ENCODE measurements at regions not wholly inside any gene's neighbourhood (a gene's known extent, or its start where the extent isn't known, plus 50 kb on each side); places are given as distances from the start of the nearest gene placed in this dataset.

DNA sequence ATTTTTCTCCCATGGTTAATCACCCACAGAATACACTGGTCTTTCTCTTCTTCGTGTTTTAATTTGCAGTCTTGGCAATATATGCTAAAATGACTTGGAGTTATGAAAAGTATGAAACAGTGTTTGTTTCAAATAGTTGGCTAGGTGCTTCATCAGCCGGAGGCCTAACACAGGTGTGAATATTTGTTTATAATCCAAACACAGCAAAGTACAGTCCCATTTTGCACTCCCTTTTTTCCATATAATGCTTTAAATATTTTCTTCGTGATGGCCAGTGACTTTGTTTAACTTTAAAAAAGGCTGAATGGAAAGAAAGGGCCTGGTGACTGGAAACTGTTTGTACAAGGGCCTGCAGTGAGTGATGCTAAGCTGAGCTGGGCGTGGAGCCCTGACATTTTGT is 219.7 kb upstream of the LRIG1 start:
- DNase-seq (ENCODE audit: low read depth in 1 of 2, low spot score in 1 of 2), result peak in 1 of 2 experiments; percentile 88
- no peak for TF ChIP-seq JUND (IDR thresholded peaks at IDR 0.05; ENCODE audit: low read depth)
- in situ Hi-C loops (cut with HindIII; ENCODE audit: low pct_unique_long_range_greater_than_20kb, low sequenced_read_pairs), result no loop called here

DNA sequence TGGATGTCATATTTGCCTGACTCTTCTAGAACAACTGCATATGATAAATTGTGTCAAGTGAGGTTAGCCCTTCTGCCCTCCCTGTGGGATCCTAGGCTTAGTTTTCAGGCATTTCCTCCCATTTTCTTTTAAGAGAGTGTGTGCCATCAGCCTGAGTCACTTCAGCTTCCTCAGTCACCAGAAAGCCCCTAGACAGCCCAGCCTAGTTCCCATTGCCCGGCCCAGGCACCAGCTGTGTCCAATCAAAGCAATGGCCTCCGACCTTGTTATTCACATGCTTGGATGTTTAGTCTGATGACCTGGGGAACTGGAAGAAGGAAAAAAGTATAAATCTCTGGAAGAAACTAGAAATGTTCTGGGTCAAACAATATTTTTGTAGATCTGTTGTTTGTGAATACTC is 221.9 kb upstream of the LRIG1 start:
- in situ Hi-C loops (cut with HindIII; ENCODE audit: low pct_unique_long_range_greater_than_20kb, low sequenced_read_pairs), result no loop called here
- no peak for DNase-seq (ENCODE audit: low read depth in 1 of 2, low spot score in 1 of 2)
- TF ChIP-seq JUND (IDR thresholded peaks at IDR 0.05; ENCODE audit: low read depth), result no peak

DNA sequence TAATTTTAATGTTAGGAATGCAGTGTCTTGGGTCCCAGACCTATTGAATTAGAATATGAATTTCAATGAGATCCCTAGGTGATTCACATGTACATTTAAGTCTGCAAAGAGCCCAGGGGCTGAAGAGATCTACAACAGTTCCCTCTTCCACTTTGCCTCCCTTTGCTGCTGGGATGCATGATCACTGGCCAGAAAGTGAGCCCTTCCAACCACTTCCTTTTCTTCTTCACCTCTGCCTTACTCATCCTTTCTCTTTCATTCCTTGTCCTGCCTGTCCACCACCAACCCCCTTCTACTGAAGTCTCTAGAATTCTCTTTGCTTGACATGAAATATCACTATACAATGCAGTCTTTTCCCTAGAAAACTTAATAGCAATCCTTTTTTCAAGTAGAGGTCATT is 222.4 kb upstream of the LRIG1 start:
- no peak for TF ChIP-seq JUND (IDR thresholded peaks at IDR 0.05; ENCODE audit: low read depth)
- in situ Hi-C loops (cut with HindIII; ENCODE audit: low pct_unique_long_range_greater_than_20kb, low sequenced_read_pairs), result no loop called here
- no peak for DNase-seq (ENCODE audit: low read depth in 1 of 2, low spot score in 1 of 2)

DNA sequence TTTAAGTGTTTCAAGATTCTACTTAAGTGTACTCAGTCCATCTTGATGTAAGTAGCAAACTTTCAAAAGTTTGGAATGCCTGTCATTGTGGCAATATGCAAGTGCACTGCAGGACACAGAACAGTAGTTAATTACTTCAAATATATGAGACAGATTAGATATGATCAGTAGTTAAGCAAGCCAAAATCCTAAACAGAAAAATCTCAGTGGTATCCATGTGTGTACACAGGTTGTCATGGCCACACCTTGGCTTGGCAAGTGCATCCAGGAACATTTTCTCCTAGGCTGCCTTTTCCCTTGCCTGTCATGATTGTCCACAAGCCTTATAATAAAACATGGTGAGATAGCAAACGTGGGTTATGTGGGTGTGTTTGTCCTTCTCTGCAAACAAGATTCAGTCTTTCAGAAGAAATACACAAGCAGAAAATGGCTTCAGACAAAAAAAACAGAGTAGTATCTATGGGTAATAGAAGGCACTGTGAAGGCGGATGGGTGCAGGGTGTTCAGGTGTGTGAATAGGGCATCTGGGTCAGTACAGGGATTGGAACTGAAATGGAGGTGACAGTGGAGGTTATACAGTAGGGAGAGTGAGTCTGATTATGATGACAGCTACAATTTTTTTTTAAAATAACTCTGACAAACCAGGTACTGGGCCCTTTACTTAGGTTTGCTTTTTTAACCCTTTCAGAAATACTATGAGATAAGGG is 229.0 kb upstream of the LRIG1 start:
- in situ Hi-C loops (cut with HindIII; ENCODE audit: low pct_unique_long_range_greater_than_20kb, low sequenced_read_pairs), result no loop called here
- TF ChIP-seq JUND (IDR thresholded peaks at IDR 0.05; ENCODE audit: low read depth), result peak; percentile 59; the same call in 1 of the 2 replicates
- DNase-seq (ENCODE audit: low read depth in 1 of 2, low spot score in 1 of 2), result peak in 1 of 2 experiments; percentile 85

DNA sequence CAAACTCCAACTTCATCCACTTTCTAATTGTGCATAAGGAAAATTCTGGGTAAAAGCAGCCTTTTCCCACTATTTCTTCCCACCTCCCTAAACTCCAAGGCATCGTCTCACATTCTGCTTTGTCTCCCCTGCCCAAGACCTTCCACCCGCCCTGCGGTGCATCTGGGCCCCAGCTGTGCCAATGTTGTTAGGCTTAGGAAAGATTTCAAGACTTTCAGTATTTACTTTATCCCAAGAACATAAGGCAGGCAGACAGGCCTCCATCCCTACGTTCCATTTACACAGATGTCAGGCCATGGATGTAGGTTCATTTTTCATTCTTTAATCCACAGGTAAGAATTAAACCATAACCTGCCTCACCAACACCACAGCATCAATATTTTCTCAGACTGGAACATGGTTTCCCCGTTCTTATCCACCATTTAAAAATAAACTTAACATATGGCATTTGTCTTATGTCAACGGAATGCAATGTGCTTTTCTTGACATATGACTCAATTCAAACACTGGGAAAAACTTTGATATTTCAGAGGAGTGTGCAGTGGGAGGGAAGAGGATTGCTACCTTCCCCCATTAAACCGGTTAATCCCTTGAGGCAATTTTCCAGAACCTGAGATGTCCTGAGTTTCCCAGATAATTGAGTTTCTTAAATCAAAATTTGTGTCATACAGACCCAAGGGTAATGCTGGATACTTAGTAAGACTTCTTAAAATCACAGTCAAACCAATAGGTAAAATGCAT is 238.0 kb upstream of the LRIG1 start:
- in situ Hi-C loops (cut with HindIII; ENCODE audit: low pct_unique_long_range_greater_than_20kb, low sequenced_read_pairs), result no loop called here
- DNase-seq (ENCODE audit: low read depth in 1 of 2, low spot score in 1 of 2), result no peak
- TF ChIP-seq JUND (IDR thresholded peaks at IDR 0.05; ENCODE audit: low read depth), result no peak

DNA sequence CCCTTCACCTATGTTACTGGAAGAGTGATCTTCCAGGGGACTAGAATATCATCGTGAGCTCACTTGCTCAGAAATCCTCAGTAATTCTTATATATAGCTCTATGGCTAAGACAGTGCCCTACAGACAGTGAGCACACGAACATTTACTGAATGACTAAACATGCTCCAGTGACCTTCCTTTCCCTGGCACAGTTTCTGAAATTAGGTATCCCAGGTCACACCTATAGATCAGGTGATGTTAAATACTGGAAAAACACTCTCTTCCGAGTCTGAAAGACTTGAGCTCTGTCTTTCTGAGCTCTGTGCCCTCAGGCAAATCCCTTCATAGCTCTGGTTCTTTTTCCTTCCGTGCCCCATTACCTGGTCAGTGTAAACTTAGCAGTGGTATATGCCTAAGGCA is 239.4 kb upstream of the LRIG1 start:
- in situ Hi-C loops (cut with HindIII; ENCODE audit: low pct_unique_long_range_greater_than_20kb, low sequenced_read_pairs), result no loop called here
- DNase-seq (ENCODE audit: low read depth in 1 of 2, low spot score in 1 of 2), result peak in 1 of 2 experiments; percentile 76
- TF ChIP-seq JUND (IDR thresholded peaks at IDR 0.05; ENCODE audit: low read depth), result no peak

DNA sequence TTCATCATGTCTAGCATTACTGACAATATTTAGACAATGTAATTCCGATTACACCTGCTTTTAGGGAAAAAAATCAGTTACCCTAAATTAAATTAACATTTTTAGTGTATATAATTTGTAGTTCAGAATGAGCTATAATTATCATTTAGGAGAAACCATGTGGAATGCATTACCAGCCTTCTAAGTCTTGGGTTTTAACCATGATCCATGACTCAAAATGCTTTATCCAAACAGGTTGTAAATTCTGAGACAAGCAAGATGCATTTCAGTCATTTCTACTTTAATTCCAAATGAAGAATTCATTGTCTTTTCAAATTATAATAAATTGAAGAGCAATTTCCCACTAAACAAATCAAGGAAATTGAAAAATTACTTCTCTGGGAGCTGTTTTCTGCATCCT is 243.7 kb upstream of the LRIG1 start:
- no peak for TF ChIP-seq JUND (IDR thresholded peaks at IDR 0.05; ENCODE audit: low read depth)
- DNase-seq (ENCODE audit: low read depth in 1 of 2, low spot score in 1 of 2), result no peak
- in situ Hi-C loops (cut with HindIII; ENCODE audit: low pct_unique_long_range_greater_than_20kb, low sequenced_read_pairs), result no loop called here

DNA sequence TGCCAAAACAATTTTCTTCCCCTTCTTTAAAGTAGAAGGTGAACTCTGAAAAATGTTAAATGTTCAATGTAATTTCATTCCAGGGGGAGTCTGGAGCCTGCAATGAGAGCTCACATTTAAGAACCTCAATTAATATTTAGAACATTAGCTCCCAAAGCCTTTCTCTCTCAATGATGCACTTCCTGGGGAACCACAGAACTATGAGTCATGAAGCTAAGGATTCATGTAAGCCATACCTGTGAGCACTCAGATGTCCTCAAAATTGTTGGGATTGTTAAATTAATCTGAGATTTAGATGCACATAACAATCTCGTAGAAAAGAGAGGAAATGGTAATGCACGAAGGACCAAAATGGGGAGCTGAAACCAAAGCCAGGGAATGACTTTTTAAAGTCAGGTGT is 244.2 kb upstream of the LRIG1 start:
- TF ChIP-seq JUND (IDR thresholded peaks at IDR 0.05; ENCODE audit: low read depth), result no peak
- in situ Hi-C loops (cut with HindIII; ENCODE audit: low pct_unique_long_range_greater_than_20kb, low sequenced_read_pairs), result no loop called here
- no peak for DNase-seq (ENCODE audit: low read depth in 1 of 2, low spot score in 1 of 2)

DNA sequence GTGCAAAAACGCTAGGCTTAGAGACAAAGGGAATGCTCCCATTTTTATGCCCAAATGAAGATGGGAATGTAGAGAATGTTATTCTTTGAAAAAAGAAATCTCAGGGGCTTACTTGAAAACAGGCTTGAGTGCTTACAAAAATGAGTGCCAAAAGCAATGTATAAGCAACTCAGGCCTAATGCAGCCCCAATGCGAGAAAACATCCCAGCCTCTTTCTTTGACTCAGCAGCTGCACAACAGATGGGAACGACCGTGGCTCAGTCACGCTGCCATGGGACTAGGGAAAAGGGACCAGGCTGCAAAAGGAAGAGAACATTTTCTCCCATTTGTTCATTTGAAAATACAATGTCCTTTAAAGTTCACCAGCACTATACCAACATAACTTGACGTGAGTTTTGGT is 246.4 kb upstream of the LRIG1 start:
- in situ Hi-C loops (cut with HindIII; ENCODE audit: low pct_unique_long_range_greater_than_20kb, low sequenced_read_pairs), result no loop called here
- no peak for TF ChIP-seq JUND (IDR thresholded peaks at IDR 0.05; ENCODE audit: low read depth)

GRCh38 chr3:66747696-66748095 is 246.9 kb upstream of the LRIG1 start:
- no peak for DNase-seq (ENCODE audit: low read depth in 1 of 2, low spot score in 1 of 2)
- in situ Hi-C loops (cut with HindIII; ENCODE audit: low pct_unique_long_range_greater_than_20kb, low sequenced_read_pairs), result no loop called here
- no peak for TF ChIP-seq JUND (IDR thresholded peaks at IDR 0.05; ENCODE audit: low read depth)

More for the DNA sequence above, 246.4 kb upstream of the LRIG1 start:
- no peak for DNase-seq (ENCODE audit: low read depth in 1 of 2, low spot score in 1 of 2)

DNA sequence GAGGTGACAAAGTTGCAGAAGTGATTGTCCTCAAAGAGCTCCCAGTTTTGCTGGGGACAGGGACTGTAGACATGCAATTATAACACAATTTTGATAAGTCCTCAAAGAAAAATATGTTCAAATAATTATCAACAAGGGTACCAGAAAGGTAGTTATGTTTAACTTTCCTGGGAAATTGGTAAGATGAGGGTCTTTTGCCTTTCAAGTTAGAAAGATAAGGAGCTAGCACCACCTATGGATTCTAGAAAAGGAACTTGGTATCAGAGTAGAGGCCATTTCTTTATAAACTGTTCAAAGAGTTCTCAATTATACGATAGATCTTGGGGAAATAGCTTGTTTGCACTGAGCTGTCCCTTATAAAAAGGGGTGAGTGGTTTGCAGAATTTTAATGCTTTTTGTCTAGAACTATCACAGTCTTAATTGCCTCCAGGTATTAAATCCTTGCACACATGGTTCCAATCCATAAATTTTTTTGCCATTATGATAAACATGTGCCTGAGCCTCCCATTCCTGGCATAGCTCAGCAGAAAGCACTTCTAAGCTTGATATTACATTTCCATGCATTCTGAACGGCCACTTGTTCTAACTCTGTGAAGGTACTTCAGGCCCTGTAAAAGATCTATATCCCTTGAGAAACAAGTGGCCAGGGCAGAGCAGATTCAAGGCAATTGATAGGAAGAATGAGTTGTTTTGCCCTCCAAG is 247.5 kb upstream of the LRIG1 start:
- no peak for DNase-seq (ENCODE audit: low read depth in 1 of 2, low spot score in 1 of 2)
- TF ChIP-seq JUND (IDR thresholded peaks at IDR 0.05; ENCODE audit: low read depth), result no peak
- in situ Hi-C loops (cut with HindIII; ENCODE audit: low pct_unique_long_range_greater_than_20kb, low sequenced_read_pairs), result no loop called here

- DNase-seq (ENCODE audit: low read depth in 1 of 2, low spot score in 1 of 2), result no peak
- in situ Hi-C loops (cut with HindIII; ENCODE audit: low pct_unique_long_range_greater_than_20kb, low sequenced_read_pairs), result no loop called here
- no peak for TF ChIP-seq JUND (IDR thresholded peaks at IDR 0.05; ENCODE audit: low read depth)
These were observed 246.3 kb upstream of the KBTBD8 start for GRCh38 chr3:66751842-66752241.

DNA sequence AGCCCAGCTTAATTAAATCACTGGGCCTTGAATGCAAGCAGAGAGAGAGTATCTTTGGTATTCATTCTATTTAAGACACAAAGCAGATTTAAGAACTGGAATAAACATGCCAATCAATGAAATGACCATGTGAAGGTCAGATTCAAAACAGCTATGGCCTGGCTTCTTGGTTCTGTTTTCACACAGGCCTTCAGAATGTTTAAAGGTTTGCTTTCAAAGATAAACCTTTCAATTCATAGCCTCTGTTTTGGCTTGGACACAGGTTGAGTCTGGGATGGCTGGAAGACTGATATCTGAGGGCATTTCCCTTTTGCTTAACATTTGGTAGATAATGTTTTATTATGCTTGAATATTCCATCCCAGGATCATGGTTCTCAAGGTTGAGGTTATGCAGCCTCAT is 244.4 kb upstream of the KBTBD8 start:
- no peak for DNase-seq (ENCODE audit: low read depth in 1 of 2, low spot score in 1 of 2)
- TF ChIP-seq JUND (IDR thresholded peaks at IDR 0.05; ENCODE audit: low read depth), result no peak
- in situ Hi-C loops (cut with HindIII; ENCODE audit: low pct_unique_long_range_greater_than_20kb, low sequenced_read_pairs), result no loop called here

All from T47D (cell line).